Ovary (tissue), 3 donors: ENCODE measurements at regions not wholly inside any gene's neighbourhood (a gene's known extent, or its start where the extent isn't known, plus 50 kb on each side); places are given as distances from the start of the nearest gene placed in this dataset.

Source experiments
- EP300 ChIP-seq: sonication (generic); formaldehyde crosslinking; IDR thresholded peaks from one replicate; pipeline ENCODE4 v1.6.1; 2017; ENCODE audit warnings: antibody characterized with exemption
- POLR2A ChIP-seq: fragments of 450-650 bp; IDR thresholded peaks from one replicate; pipeline ENCODE4 v1.6.1; 2017; ENCODE audit warnings: antibody characterized with exemption, mild to moderate bottlenecking, moderate library complexity
- TF ChIP-seq, protein P1 (sequence below), 3 donors: fragments of 450-650 bp in 2 of 3; fragments of 200-600 bp in 1 of 3; IDR thresholded peaks; one replicate each; pipeline versions ENCODE4 v1.5.1 to v1.8.0; 2016 to 2022; ENCODE audit warnings: antibody characterized with exemption in 3 of 3, mild to moderate bottlenecking in 1 of 3
- donor health status: DM: no; HTN: no; CAD: no.

DNA sequence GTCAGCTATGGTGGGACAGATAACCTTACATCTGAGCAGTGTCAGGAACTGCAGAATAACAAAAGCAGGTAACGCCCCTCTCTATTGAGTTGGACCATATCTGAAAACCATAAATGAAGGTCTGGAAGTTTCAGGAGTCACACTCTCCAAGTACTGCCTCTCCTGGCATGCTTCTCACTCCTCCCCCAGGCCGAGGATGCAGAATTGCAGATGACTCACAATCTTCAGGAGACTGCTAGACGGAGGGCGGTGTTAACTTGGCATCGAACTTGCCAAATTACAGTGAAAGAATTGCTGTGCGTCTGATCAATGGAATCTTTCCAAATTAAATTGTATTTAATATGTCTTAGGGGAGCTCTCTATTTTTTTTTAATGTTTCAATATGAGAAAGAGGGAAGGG lies 67.1 kb upstream of the TRIM2 start:
- TF ChIP-seq, protein P1, sequence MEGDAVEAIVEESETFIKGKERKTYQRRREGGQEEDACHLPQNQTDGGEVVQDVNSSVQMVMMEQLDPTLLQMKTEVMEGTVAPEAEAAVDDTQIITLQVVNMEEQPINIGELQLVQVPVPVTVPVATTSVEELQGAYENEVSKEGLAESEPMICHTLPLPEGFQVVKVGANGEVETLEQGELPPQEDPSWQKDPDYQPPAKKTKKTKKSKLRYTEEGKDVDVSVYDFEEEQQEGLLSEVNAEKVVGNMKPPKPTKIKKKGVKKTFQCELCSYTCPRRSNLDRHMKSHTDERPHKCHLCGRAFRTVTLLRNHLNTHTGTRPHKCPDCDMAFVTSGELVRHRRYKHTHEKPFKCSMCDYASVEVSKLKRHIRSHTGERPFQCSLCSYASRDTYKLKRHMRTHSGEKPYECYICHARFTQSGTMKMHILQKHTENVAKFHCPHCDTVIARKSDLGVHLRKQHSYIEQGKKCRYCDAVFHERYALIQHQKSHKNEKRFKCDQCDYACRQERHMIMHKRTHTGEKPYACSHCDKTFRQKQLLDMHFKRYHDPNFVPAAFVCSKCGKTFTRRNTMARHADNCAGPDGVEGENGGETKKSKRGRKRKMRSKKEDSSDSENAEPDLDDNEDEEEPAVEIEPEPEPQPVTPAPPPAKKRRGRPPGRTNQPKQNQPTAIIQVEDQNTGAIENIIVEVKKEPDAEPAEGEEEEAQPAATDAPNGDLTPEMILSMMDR (IDR thresholded peaks at IDR 0.05) = no peak
- TF ChIP-seq POLR2A = no peak
- TF ChIP-seq EP300 = no peak
